ENCODE measurements at regions not wholly inside any gene's neighbourhood (a gene's known extent, or its start where the extent isn't known, plus 50 kb on each side); places are given as distances from the start of the nearest gene placed in this dataset.

GRCh38 chr11:45021692-45022141 lies 71.0 kb upstream of the TP53I11 start:
- no peak for FAIRE-seq
- POLR2A ChIA-PET = no interaction called here

DNA sequence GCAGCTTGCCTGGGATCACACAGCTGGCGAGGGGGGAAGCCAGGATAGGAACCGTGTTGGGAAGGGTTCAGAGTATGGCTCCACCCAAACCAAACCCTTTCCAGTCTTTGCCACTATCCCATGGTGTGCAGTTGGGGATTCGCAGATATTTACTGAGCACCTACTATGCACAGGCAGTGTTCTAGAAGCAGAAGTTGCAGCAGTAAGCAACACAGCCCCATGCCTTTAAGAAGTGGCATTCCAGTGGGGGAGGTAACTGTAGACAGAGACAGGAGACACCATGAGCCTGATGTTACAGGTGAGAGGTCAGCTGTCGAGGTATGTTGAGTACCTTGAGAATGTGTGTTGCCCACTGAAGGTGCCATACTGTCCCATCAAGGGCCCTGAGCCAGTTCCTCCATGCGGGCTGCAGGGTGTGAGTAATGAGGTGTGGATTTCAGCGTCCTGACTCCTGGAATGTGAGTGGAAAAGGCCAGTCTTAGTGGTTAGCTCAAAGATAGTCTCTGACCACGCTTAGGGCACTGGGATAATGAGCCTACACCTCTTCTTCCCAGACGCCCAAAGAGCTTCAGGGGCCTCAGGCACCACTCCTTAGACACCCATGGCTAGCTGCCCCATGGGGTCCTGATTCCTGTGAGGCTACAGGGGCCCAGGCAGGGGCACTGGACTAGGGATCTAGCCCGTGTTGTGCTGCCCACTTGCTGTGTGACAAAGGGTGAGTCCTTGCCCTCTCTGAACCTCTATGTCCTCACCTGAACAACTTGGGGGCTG lies 71.8 kb upstream of the TP53I11 start:
- Histone ChIP-seq H3K27ac (ENCODE audit: insufficient read depth, low read depth, low read length) (no peak overlapping the region), H3K9ac (replicated peaks; ENCODE audit: extremely low read depth, insufficient read depth, low read length) (no peak overlapping the region), H4K20me1 (replicated peaks; ENCODE audit: control insufficient read depth, extremely low read depth, insufficient read depth, low read length) (no peaks in the 10 kb centered on the region), H2AFZ (ENCODE audit: low read depth, low read length) (no peak overlapping the region), H3K36me3 (ENCODE audit: control insufficient read depth in 2 of 2, extremely low read depth in 1 of 2, insufficient read depth in 2 of 2, low read length in 2 of 2) (no peaks in the 10 kb centered on the region), H3K27me3 (ENCODE audit: control insufficient read depth in 2 of 2, insufficient read depth in 2 of 2, low read length in 2 of 2) (peaks cover 12 to 31% of the 10 kb centered on the region in 2 experiments), H3K4me3 (replicated peaks in 1 of 3; ENCODE audit: insufficient read depth in 1 of 3, low read depth in 1 of 3, low read length in 3 of 3) (no peak overlapping the region), H3K79me2 (ENCODE audit: control insufficient read depth, insufficient read depth, low read length) (no peaks in the 10 kb centered on the region), H3K9me3 (replicated peaks; ENCODE audit: control insufficient read depth, insufficient read depth, low read length) (no peaks in the 10 kb centered on the region), H3K9me1 (replicated peaks; ENCODE audit: control insufficient read depth, extremely low read depth, insufficient read depth, low read length) (no peaks in the 10 kb centered on the region), H3K4me2 (ENCODE audit: insufficient read depth, low read length) (no peak overlapping the region), H3K4me1 (ENCODE audit: control insufficient read depth, extremely low read depth, insufficient read depth, low read length) (peaks cover 14% of the 10 kb centered on the region)
- dilution Hi-C loops (cut with MboI; ENCODE audit: extremely low pct_ligation_motif_present, low sequenced_read_pairs) (no loop called here), intact Hi-C loops (cut with micrococcal nuclease) (no loop called here)
- TF ChIP-seq GATA2 (IDR thresholded peaks at IDR 0.05; ENCODE audit: insufficient read depth, insufficient read length, low read depth, low read length) = no peak
- no peak for TF ChIP-seq MAX (IDR thresholded peaks at IDR 0.05; ENCODE audit: insufficient read depth, insufficient read length)
- TF ChIP-seq JUN (IDR thresholded peaks at IDR 0.05; ENCODE audit: borderline replicate concordance, insufficient read depth, insufficient read length, low read depth) = no peak
- no peak for TF ChIP-seq POLR2A (IDR thresholded peaks at IDR 0.05; ENCODE audit: low read depth, low read length)
- no peak for TF ChIP-seq POLR2AphosphoS5 (IDR thresholded peaks at IDR 0.05; ENCODE audit: insufficient read depth, low read depth, low read length)
- DNase-seq (ENCODE audit: low read depth, low spot score) (no peak), FAIRE-seq (no peak)
- ChIA-PET POLR2A (no interaction called here), CTCF (interaction anchor here (1.7 to 5.3 kb wide), 3 partner anchors 80 to 96 kb away, joined by 4 to 20 read pairs (median 5); no protein-coding TSS in a partner anchor)
- BruUV-seq (replicated peaks) = no TSS peak

More at GRCh38 chr11:45021692-45022141, 71.0 kb upstream of the TP53I11 start:
- intact Hi-C loops (cut with micrococcal nuclease) (no loop called here), dilution Hi-C loops (cut with MboI; ENCODE audit: extremely low pct_ligation_motif_present, low sequenced_read_pairs) (no loop called here)
- no peaks in the 10 kb centered on the region for H3K9me3 ChIP-seq (replicated peaks; ENCODE audit: control insufficient read depth, insufficient read depth, low read length)
- TF ChIP-seq POLR2AphosphoS5 (IDR thresholded peaks at IDR 0.05; ENCODE audit: insufficient read depth, low read depth, low read length) = no peak
- peak; percentile 53 for TF ChIP-seq EZH2 (IDR thresholded peaks at IDR 0.05; ENCODE audit: borderline replicate concordance, low read depth, low read length, severe bottlenecking)
- peak; percentile 41 for DNase-seq (ENCODE audit: low read depth, low spot score)
- H3K4me3 ChIP-seq (replicated peaks in 1 of 3; ENCODE audit: insufficient read depth in 1 of 3, low read depth in 1 of 3, low read length in 3 of 3) = no peak overlapping the region
- no peaks in the 10 kb centered on the region for H3K9me1 ChIP-seq (replicated peaks; ENCODE audit: control insufficient read depth, extremely low read depth, insufficient read depth, low read length)
- no peak overlapping the region for H3K27ac ChIP-seq (ENCODE audit: insufficient read depth, low read depth, low read length)
- peaks cover 14% of the 10 kb centered on the region for H3K4me1 ChIP-seq (ENCODE audit: control insufficient read depth, extremely low read depth, insufficient read depth, low read length)
- no peak overlapping the region for H3K9ac ChIP-seq (replicated peaks; ENCODE audit: extremely low read depth, insufficient read depth, low read length)
- H3K27me3 ChIP-seq (ENCODE audit: control insufficient read depth in 2 of 2, insufficient read depth in 2 of 2, low read length in 2 of 2) = peaks cover 12 to 31% of the 10 kb centered on the region in 2 experiments
- H3K36me3 ChIP-seq (ENCODE audit: control insufficient read depth in 2 of 2, extremely low read depth in 1 of 2, insufficient read depth in 2 of 2, low read length in 2 of 2) = no peaks in the 10 kb centered on the region
- no peaks in the 10 kb centered on the region for H3K79me2 ChIP-seq (ENCODE audit: control insufficient read depth, insufficient read depth, low read length)
- BruUV-seq (replicated peaks) = no TSS peak
- H3K4me2 ChIP-seq (ENCODE audit: insufficient read depth, low read length) = no peak overlapping the region
- H2AFZ ChIP-seq (ENCODE audit: low read depth, low read length) = no peak overlapping the region
- no peaks in the 10 kb centered on the region for H4K20me1 ChIP-seq (replicated peaks; ENCODE audit: control insufficient read depth, extremely low read depth, insufficient read depth, low read length)
- CTCF ChIA-PET = interaction anchor here (1.7 to 5.3 kb wide), 3 partner anchors 81 to 95 kb away, joined by 4 to 20 read pairs (median 5); no protein-coding TSS in a partner anchor
